ENCODE measurements at regions not wholly inside any gene's neighbourhood (a gene's known extent, or its start where the extent isn't known, plus 50 kb on each side); places are given as distances from the start of the nearest gene placed in this dataset.
A peak's percentile ranks its signal among the peaks of the same experiment; 100 is the strongest.

- Histone ChIP-seq H3K36me3 (no peaks in the 10 kb centered on the region), H3K4me1 (no peaks in the 10 kb centered on the region), H3K27me3 (no peaks in the 10 kb centered on the region), H3K4me3 (no peak overlapping the region), H3K27ac (no peak overlapping the region), H3K9me3 (no peaks in the 10 kb centered on the region)
- DNase-seq (ENCODE audit: low spot score in 2 of 2) = no peak
- intact Hi-C loops (cut with DNase I) = no loop called here
- TF ChIP-seq, protein P1, sequence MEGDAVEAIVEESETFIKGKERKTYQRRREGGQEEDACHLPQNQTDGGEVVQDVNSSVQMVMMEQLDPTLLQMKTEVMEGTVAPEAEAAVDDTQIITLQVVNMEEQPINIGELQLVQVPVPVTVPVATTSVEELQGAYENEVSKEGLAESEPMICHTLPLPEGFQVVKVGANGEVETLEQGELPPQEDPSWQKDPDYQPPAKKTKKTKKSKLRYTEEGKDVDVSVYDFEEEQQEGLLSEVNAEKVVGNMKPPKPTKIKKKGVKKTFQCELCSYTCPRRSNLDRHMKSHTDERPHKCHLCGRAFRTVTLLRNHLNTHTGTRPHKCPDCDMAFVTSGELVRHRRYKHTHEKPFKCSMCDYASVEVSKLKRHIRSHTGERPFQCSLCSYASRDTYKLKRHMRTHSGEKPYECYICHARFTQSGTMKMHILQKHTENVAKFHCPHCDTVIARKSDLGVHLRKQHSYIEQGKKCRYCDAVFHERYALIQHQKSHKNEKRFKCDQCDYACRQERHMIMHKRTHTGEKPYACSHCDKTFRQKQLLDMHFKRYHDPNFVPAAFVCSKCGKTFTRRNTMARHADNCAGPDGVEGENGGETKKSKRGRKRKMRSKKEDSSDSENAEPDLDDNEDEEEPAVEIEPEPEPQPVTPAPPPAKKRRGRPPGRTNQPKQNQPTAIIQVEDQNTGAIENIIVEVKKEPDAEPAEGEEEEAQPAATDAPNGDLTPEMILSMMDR (IDR thresholded peaks at IDR 0.05) = peak in 1 of 3 experiments; percentile 26
These were observed 88.1 kb upstream of the THRB start for GRCh38 chr3:24582431-24583403.

GRCh38 chr3:24586920-24587319 is 92.3 kb upstream of the THRB start:
- Histone ChIP-seq H3K27me3 (no peaks in the 10 kb centered on the region), H3K36me3 (no peaks in the 10 kb centered on the region), H3K4me3 (no peak overlapping the region), H3K9me3 (no peaks in the 10 kb centered on the region), H3K4me1 (peaks cover 4 to 10% of the 10 kb centered on the region in 2 donors), H3K27ac (no peak overlapping the region)
- intact Hi-C loops (cut with DNase I) = no loop called here
- no peak for DNase-seq (ENCODE audit: low spot score in 2 of 2)
- TF ChIP-seq, protein P1 (IDR thresholded peaks at IDR 0.05) = no peak

GRCh38 chr3:24588629-24589512 is 94.2 kb upstream of the THRB start:
- intact Hi-C loops (cut with DNase I) = no loop called here
- Histone ChIP-seq H3K9me3 (no peaks in the 10 kb centered on the region), H3K27ac (peak overlapping the region; percentile 22 to 23), H3K27me3 (no peaks in the 10 kb centered on the region), H3K36me3 (no peaks in the 10 kb centered on the region), H3K4me1 (peaks cover 4 to 10% of the 10 kb centered on the region in 2 donors), H3K4me3 (no peak overlapping the region)
- TF ChIP-seq, protein P1 (IDR thresholded peaks at IDR 0.05) = no peak
- DNase-seq (ENCODE audit: low spot score in 2 of 2) = no peak

- TF ChIP-seq, protein P1 (IDR thresholded peaks at IDR 0.05) = no peak
- Histone ChIP-seq H3K27ac (peak overlapping the region; percentile 22 to 23), H3K36me3 (no peaks in the 10 kb centered on the region), H3K4me3 (no peak overlapping the region), H3K27me3 (no peaks in the 10 kb centered on the region), H3K9me3 (no peaks in the 10 kb centered on the region), H3K4me1 (peaks cover 4 to 10% of the 10 kb centered on the region in 2 donors)
- intact Hi-C loops (cut with DNase I) = no loop called here
- DNase-seq (ENCODE audit: low spot score in 2 of 2) = no peak
These were observed 94.8 kb upstream of the THRB start for GRCh38 chr3:24589513-24589851.

DNA sequence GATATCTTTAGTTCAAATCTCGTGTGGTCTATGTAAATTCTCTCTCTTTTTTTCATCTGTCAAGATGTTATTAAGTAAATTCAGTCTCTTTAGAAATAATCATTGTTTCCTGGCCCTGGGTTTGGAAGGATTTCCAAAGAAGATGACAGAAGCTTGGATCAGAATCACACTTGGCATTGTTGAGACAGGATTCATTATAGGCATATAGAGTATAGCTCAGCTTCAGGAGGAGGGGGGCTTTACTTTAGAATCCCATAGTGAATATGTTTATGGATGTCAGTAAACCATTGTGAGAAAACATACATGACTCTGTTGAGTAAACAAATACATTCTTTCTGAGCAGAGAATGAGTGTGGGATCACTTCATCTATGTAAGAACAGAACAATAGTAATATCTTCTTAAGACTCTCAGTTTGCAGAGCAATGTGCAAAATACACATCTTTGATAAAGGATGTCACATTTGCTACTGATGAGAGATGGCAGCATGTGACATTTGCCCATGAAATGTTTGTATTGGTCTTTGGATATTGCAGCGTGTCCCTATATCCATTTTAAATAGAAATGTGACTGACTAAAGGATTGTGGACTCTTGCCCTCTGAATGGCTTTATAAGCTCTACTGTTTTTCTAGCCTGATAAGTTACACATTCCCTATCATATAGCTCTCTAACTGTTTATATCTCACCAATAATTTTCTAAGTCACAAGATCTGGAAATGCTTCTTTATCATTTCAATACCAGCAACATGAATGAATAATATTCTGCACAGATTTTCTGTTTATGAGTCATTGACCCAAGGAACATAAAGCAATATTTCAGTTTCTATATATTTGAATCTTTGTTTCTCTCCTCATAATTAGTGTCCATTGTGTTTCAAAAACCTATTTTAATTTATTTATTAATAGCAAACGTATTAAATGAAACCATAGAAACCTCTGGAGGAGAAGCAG is 95.6 kb upstream of the THRB start:
- Histone ChIP-seq H3K27ac (no peak overlapping the region), H3K9me3 (no peaks in the 10 kb centered on the region), H3K4me3 (no peak overlapping the region), H3K4me1 (peaks cover 4 to 10% of the 10 kb centered on the region in 2 donors), H3K36me3 (no peaks in the 10 kb centered on the region), H3K27me3 (no peaks in the 10 kb centered on the region)
- intact Hi-C loops (cut with DNase I) = no loop called here
- TF ChIP-seq, protein P1 (IDR thresholded peaks at IDR 0.05) = no peak
- no peak for DNase-seq (ENCODE audit: low spot score in 2 of 2)

All from ascending aorta (tissue), 2 donors.